Activated T-helper 2 cell treated with anti-CD3 and anti-CD28 coated beads, Interferon-gamma antibody, Interleukin-2, Interleukin-4, amounts not matched to agents 10 μg/mL and 5 μg/mL and 100 μg/mL, durations not matched to agents 14 hours and 24 hours and 36 hours (primary cell): ENCODE measurements at regions not wholly inside any gene's neighbourhood (a gene's known extent, or its start where the extent isn't known, plus 50 kb on each side); places are given as distances from the start of the nearest gene placed in this dataset.

Experiments used
- DNase-seq: peaks from one replicate; pipeline ENCODE4 v3.0.0; 2021; ENCODE audit warnings: low spot score
- H3K27ac Mint-ChIP-seq: one replicate; pipeline ENCODE4 v1.8.0; 2021; ENCODE audit warnings: mixed read lengths
- H3K27me3 Mint-ChIP-seq: one replicate; pipeline ENCODE4 v1.8.0; 2021; ENCODE audit warnings: low read depth, mixed read lengths
- H3K36me3 Mint-ChIP-seq: one replicate; pipeline ENCODE4 v1.8.0; 2021; ENCODE audit warnings: low read depth, mixed read lengths
- H3K4me1 Mint-ChIP-seq: one replicate; pipeline ENCODE4 v1.8.0; 2021; ENCODE audit warnings: low read depth, mixed read lengths
- H3K4me3 Mint-ChIP-seq: one replicate; pipeline ENCODE4 v1.8.0; 2021; ENCODE audit warnings: low read depth, mild to moderate bottlenecking, moderate library complexity, mixed read lengths
- H3K9me3 Mint-ChIP-seq: one replicate; pipeline ENCODE4 v1.8.0; 2021; ENCODE audit warnings: mixed read lengths
- intact Hi-C: fragments of 100-400 bp; cut with micrococcal nuclease; formaldehyde crosslinking; loops from one replicate; pipeline ENCODE4 v1.15.1; 2023

- Mint-ChIP-seq H3K27me3 (peaks cover 23% of the 10 kb centered on the region), H3K9me3 (no peaks in the 10 kb centered on the region), H3K4me1 (no peaks in the 10 kb centered on the region), H3K27ac (no peak overlapping the region), H3K36me3 (no peaks in the 10 kb centered on the region), H3K4me3 (no peak overlapping the region)
- intact Hi-C loops = loop anchor here (10.0 kb wide), 1 partner anchor 47 kb away; no protein-coding TSS in a partner anchor
- DNase-seq = no peak
These were observed 60.9 kb upstream of the SMIM36 start for GRCh38 chr17:55572139-55572538.

GRCh38 chr17:55571095-55571494 is 59.8 kb upstream of the SMIM36 start:
- H3K4me1 Mint-ChIP-seq = no peaks in the 10 kb centered on the region
- H3K36me3 Mint-ChIP-seq = no peaks in the 10 kb centered on the region
- H3K4me3 Mint-ChIP-seq = no peak overlapping the region
- intact Hi-C loops = loop anchor here (10.0 kb wide), 1 partner anchor 46 kb away; no protein-coding TSS in a partner anchor
- no peak overlapping the region for H3K27ac Mint-ChIP-seq
- DNase-seq = no peak
- no peaks in the 10 kb centered on the region for H3K9me3 Mint-ChIP-seq
- peaks cover 29% of the 10 kb centered on the region for H3K27me3 Mint-ChIP-seq

- Mint-ChIP-seq H3K4me1 (no peaks in the 10 kb centered on the region), H3K27me3 (peaks cover 29% of the 10 kb centered on the region), H3K9me3 (no peaks in the 10 kb centered on the region), H3K4me3 (no peak overlapping the region), H3K36me3 (no peaks in the 10 kb centered on the region), H3K27ac (no peak overlapping the region)
- DNase-seq = no peak
- intact Hi-C loops = loop anchor here (10.0 kb wide), 1 partner anchor 46 kb away; no protein-coding TSS in a partner anchor
These were observed 59.1 kb upstream of the SMIM36 start for GRCh38 chr17:55570391-55570790.

GRCh38 chr17:55567240-55568214 is 56.3 kb upstream of the SMIM36 start:
- no peaks in the 10 kb centered on the region for H3K4me1 Mint-ChIP-seq

GRCh38 chr17:55564081-55564480 is 52.8 kb upstream of the SMIM36 start:
- intact Hi-C loops = no loop called here
- H3K36me3 Mint-ChIP-seq = no peaks in the 10 kb centered on the region
- no peak for DNase-seq
- no peaks in the 10 kb centered on the region for H3K9me3 Mint-ChIP-seq
- H3K4me3 Mint-ChIP-seq = no peak overlapping the region
- H3K27ac Mint-ChIP-seq = no peak overlapping the region
- H3K4me1 Mint-ChIP-seq = peaks cover 1% of the 10 kb centered on the region
- peaks cover 12% of the 10 kb centered on the region for H3K27me3 Mint-ChIP-seq

More at GRCh38 chr17:55567240-55568214, 56.3 kb upstream of the SMIM36 start:
- Mint-ChIP-seq H3K36me3 (no peaks in the 10 kb centered on the region), H3K27me3 (peaks cover 14% of the 10 kb centered on the region), H3K9me3 (no peaks in the 10 kb centered on the region), H3K4me3 (no peak overlapping the region), H3K27ac (no peak overlapping the region)
- intact Hi-C loops = no loop called here
- DNase-seq = no peak

- no peak overlapping the region for H3K4me3 Mint-ChIP-seq
- DNase-seq = no peak
- peaks cover 1% of the 10 kb centered on the region for H3K4me1 Mint-ChIP-seq
- H3K36me3 Mint-ChIP-seq = no peaks in the 10 kb centered on the region
- H3K27me3 Mint-ChIP-seq = peaks cover 10% of the 10 kb centered on the region
- intact Hi-C loops = no loop called here
- H3K27ac Mint-ChIP-seq = no peak overlapping the region
- H3K9me3 Mint-ChIP-seq = no peaks in the 10 kb centered on the region
These were observed 52.1 kb upstream of the SMIM36 start for GRCh38 chr17:55563363-55563762.

GRCh38 chr17:55561973-55562495 is 50.8 kb upstream of the SMIM36 start:
- Mint-ChIP-seq H3K4me1 (peaks cover 1% of the 10 kb centered on the region), H3K9me3 (no peaks in the 10 kb centered on the region), H3K27me3 (peaks cover 10% of the 10 kb centered on the region), H3K4me3 (no peak overlapping the region), H3K27ac (no peak overlapping the region), H3K36me3 (no peaks in the 10 kb centered on the region)
- no peak for DNase-seq
- intact Hi-C loops = no loop called here

- Mint-ChIP-seq H3K9me3 (no peaks in the 10 kb centered on the region), H3K36me3 (no peaks in the 10 kb centered on the region), H3K4me1 (peaks cover 1% of the 10 kb centered on the region), H3K27ac (no peak overlapping the region), H3K27me3 (peaks cover 4% of the 10 kb centered on the region), H3K4me3 (no peak overlapping the region)
- no peak for DNase-seq
- intact Hi-C loops = no loop called here
These were observed 50.2 kb upstream of the SMIM36 start for GRCh38 chr17:55561316-55561972.
